OCI-LY1 (cell line): ENCODE measurements at regions not wholly inside any gene's neighbourhood (a gene's known extent, or its start where the extent isn't known, plus 50 kb on each side); places are given as distances from the start of the nearest gene placed in this dataset.

ENCODE experiments used
- H2AFZ ChIP-seq: fragments of 200-600 bp; sonication (generic), shearing (Covaris generic); 2 replicates; pipeline ENCODE4 v1.6.0; 2014; ENCODE audit warnings: antibody characterized with exemption, mild to moderate bottlenecking, low read length
- H3F3A ChIP-seq: fragments of 200-600 bp; sonication (generic), shearing (Covaris generic); 2 replicates; pipeline ENCODE4 v1.6.0; 2014; ENCODE audit warnings: mild to moderate bottlenecking, antibody characterized with exemption, low read length, moderate library complexity; ENCODE audit not compliant: insufficient read depth
- H3K27ac ChIP-seq: fragments of 200-600 bp; sonication (generic); 2 replicates; pipeline ENCODE4 v1.5.1; 2014; ENCODE audit warnings: low read length, mixed run types, mild to moderate bottlenecking, low read depth; ENCODE audit not compliant: poor library complexity, severe bottlenecking
- H3K27me3 ChIP-seq: fragments of 200-600 bp; sonication (generic); 2 replicates; pipeline ENCODE4 v1.6.0; 2014; ENCODE audit warnings: antibody characterized with exemption, mild to moderate bottlenecking, low read length, moderate library complexity; ENCODE audit not compliant: insufficient read depth
- H3K36me3 ChIP-seq: fragments of 200-600 bp; sonication (generic); 2 replicates; pipeline ENCODE4 v1.6.1; 2014; ENCODE audit warnings: mild to moderate bottlenecking, antibody characterized with exemption, low read length, moderate library complexity, mixed read lengths; ENCODE audit not compliant: insufficient read depth
- H3K4me1 ChIP-seq: fragments of 200-600 bp; sonication (generic); 2 replicates; pipeline ENCODE4 v1.5.1; 2014; ENCODE audit warnings: mild to moderate bottlenecking, low read length, moderate library complexity; ENCODE audit not compliant: insufficient read depth, severe bottlenecking
- H3K4me2 ChIP-seq: fragments of 200-600 bp; sonication (generic), shearing (Covaris generic); 2 replicates; pipeline ENCODE4 v1.6.1; 2014; ENCODE audit warnings: low read length
- H3K4me3 ChIP-seq: fragments of 200-600 bp; sonication (generic); 2 replicates; pipeline ENCODE4 v1.5.1; 2014; ENCODE audit warnings: low read length, low read depth, mild to moderate bottlenecking, mixed read lengths; ENCODE audit not compliant: poor library complexity, severe bottlenecking
- H3K79me2 ChIP-seq: fragments of 200-600 bp; shearing (Covaris generic); 2 replicates; pipeline ENCODE4 v1.6.1; 2016; ENCODE audit warnings: mixed run types, low read length, mixed read lengths; ENCODE audit not compliant: insufficient read depth
- H3K9ac ChIP-seq: fragments of 200-600 bp; sonication (generic), shearing (Covaris generic); 2 replicates; pipeline ENCODE4 v1.6.1; 2014; ENCODE audit warnings: mild to moderate bottlenecking, low read length, mixed read lengths
- H3K9me2 ChIP-seq: fragments of 200-600 bp; sonication (generic), shearing (Covaris generic); 2 replicates; pipeline ENCODE4 v1.6.1; 2014; ENCODE audit warnings: low read depth, mild to moderate bottlenecking, low read length, mixed read lengths
- H3K9me3 ChIP-seq: fragments of 200-600 bp; shearing (Covaris generic); 2 replicates; pipeline ENCODE4 v1.6.1; 2014; ENCODE audit warnings: low read length, mixed read lengths
- H4K20me1 ChIP-seq: fragments of 200-600 bp; sonication (generic), shearing (Covaris generic); 2 replicates; pipeline ENCODE4 v1.6.0; 2016; ENCODE audit warnings: mild to moderate bottlenecking, low read length; ENCODE audit not compliant: insufficient read depth
- EZH2 ChIP-seq: fragments of 200-600 bp; sonication (generic), shearing (Covaris generic); IDR thresholded peaks from 2 replicates; pipeline ENCODE4 v1.8.0; 2017; ENCODE audit warnings: borderline replicate concordance, mixed run types, mild to moderate bottlenecking, antibody characterized with exemption, low read length, moderate library complexity, mixed read lengths
- TF ChIP-seq, protein P1 (sequence below): fragments of 200-600 bp; sonication (generic), shearing (Covaris generic); IDR thresholded peaks from 2 replicates; pipeline ENCODE4 v1.5.1; 2017; ENCODE audit warnings: mild to moderate bottlenecking, antibody characterized with exemption, low read length, moderate library complexity, mixed read lengths

- TF ChIP-seq, protein P1, sequence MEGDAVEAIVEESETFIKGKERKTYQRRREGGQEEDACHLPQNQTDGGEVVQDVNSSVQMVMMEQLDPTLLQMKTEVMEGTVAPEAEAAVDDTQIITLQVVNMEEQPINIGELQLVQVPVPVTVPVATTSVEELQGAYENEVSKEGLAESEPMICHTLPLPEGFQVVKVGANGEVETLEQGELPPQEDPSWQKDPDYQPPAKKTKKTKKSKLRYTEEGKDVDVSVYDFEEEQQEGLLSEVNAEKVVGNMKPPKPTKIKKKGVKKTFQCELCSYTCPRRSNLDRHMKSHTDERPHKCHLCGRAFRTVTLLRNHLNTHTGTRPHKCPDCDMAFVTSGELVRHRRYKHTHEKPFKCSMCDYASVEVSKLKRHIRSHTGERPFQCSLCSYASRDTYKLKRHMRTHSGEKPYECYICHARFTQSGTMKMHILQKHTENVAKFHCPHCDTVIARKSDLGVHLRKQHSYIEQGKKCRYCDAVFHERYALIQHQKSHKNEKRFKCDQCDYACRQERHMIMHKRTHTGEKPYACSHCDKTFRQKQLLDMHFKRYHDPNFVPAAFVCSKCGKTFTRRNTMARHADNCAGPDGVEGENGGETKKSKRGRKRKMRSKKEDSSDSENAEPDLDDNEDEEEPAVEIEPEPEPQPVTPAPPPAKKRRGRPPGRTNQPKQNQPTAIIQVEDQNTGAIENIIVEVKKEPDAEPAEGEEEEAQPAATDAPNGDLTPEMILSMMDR: no peak
- TF ChIP-seq EZH2: no peak
- Histone ChIP-seq H3K4me2 (no peak overlapping the region), H3K4me3 (no peak overlapping the region), H3K36me3 (no peaks in the 10 kb centered on the region), H3K9me2 (no peaks in the 10 kb centered on the region), H3K27me3 (no peaks in the 10 kb centered on the region), H3F3A (no peaks in the 10 kb centered on the region), H3K9me3 (no peaks in the 10 kb centered on the region), H3K27ac (no peak overlapping the region), H2AFZ (no peak overlapping the region), H4K20me1 (no peaks in the 10 kb centered on the region), H3K9ac (no peak overlapping the region), H3K79me2 (no peaks in the 10 kb centered on the region), H3K4me1 (no peaks in the 10 kb centered on the region)
Observed at GRCh38 chr3:34942256-34942655, 697.1 kb upstream of the ARPP21 start.

DNA sequence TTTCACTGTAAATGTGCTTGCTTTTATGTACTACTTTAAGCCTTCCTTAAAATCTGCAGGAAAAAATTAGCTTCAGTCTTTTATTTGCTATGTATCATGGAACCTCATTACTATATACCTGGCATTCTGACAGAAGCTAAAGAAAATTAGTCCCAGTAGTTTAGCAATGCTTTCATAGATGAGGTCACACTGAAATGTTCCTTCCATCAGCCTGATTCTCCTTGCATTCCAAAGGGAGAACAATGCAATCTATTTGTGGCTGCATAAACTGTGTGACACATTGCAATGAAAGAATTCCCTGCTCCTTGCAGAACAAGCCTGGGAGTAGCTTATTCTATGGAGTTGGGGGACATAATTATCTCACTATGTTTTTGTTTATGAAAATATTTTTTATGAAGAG, 691.5 kb upstream of the ARPP21 start:
- H3F3A ChIP-seq: no peaks in the 10 kb centered on the region
- H4K20me1 ChIP-seq: no peaks in the 10 kb centered on the region
- no peak overlapping the region for H2AFZ ChIP-seq
- no peak overlapping the region for H3K27ac ChIP-seq
- no peaks in the 10 kb centered on the region for H3K4me1 ChIP-seq
- no peak overlapping the region for H3K4me3 ChIP-seq
- no peaks in the 10 kb centered on the region for H3K9me3 ChIP-seq
- no peak overlapping the region for H3K4me2 ChIP-seq
- TF ChIP-seq, protein P1: no peak
- TF ChIP-seq EZH2: no peak
- H3K9ac ChIP-seq: no peak overlapping the region
- no peaks in the 10 kb centered on the region for H3K27me3 ChIP-seq
- no peaks in the 10 kb centered on the region for H3K9me2 ChIP-seq
- H3K36me3 ChIP-seq: no peaks in the 10 kb centered on the region
- H3K79me2 ChIP-seq: no peaks in the 10 kb centered on the region

- H3K9ac ChIP-seq: no peak overlapping the region
- no peaks in the 10 kb centered on the region for H3K4me1 ChIP-seq
- no peaks in the 10 kb centered on the region for H3K79me2 ChIP-seq
- no peak overlapping the region for H3K27ac ChIP-seq
- no peak overlapping the region for H3K4me3 ChIP-seq
- TF ChIP-seq EZH2: no peak
- TF ChIP-seq, protein P1: no peak
- no peaks in the 10 kb centered on the region for H3K27me3 ChIP-seq
- H4K20me1 ChIP-seq: no peaks in the 10 kb centered on the region
- no peaks in the 10 kb centered on the region for H3K36me3 ChIP-seq
- no peaks in the 10 kb centered on the region for H3F3A ChIP-seq
- H2AFZ ChIP-seq: no peak overlapping the region
- no peaks in the 10 kb centered on the region for H3K9me3 ChIP-seq
- no peaks in the 10 kb centered on the region for H3K9me2 ChIP-seq
- H3K4me2 ChIP-seq: no peak overlapping the region
Observed at GRCh38 chr3:34948517-34948916, 690.8 kb upstream of the ARPP21 start.
